ENCODE measurements at regions not wholly inside any gene's neighbourhood (a gene's known extent, or its start where the extent isn't known, plus 50 kb on each side); places are given as distances from the start of the nearest gene placed in this dataset.

DNA sequence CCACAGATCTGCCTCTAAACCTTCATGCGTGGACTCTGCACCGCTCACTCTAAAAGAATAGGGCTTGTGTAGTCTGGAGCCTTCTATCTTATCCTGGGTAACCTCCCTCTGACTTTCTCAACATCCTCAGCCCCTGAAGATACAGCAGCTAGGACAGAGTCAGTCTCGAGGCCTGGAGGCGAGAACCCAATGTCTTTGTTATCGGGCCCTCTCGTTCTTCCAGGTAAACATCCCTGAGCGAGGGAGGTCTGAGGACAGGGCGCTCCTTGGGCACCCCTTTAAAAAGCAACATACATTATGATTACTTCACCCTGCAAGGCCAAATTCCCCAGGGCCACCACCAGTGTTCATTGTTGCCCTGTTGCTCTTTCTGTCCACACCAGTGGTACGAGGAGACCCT, 75.4 kb upstream of the PRNP start:
- no peak overlapping the region for H3K27ac ChIP-seq (ENCODE audit: low read depth, low read length)
- H3K27me3 ChIP-seq (ENCODE audit: control insufficient read depth, insufficient read depth, low read length), result no peaks in the 10 kb centered on the region
- H3K36me3 ChIP-seq (ENCODE audit: control insufficient read depth, insufficient read depth, low read length), result no peaks in the 10 kb centered on the region
- no peak overlapping the region for H3K9ac ChIP-seq (ENCODE audit: low read length)
- H3K4me1 ChIP-seq (ENCODE audit: control insufficient read depth, insufficient read depth, low read length), result peaks cover 7% of the 10 kb centered on the region
- no peak overlapping the region for H3K4me3 ChIP-seq (ENCODE audit: low read length)

DNA sequence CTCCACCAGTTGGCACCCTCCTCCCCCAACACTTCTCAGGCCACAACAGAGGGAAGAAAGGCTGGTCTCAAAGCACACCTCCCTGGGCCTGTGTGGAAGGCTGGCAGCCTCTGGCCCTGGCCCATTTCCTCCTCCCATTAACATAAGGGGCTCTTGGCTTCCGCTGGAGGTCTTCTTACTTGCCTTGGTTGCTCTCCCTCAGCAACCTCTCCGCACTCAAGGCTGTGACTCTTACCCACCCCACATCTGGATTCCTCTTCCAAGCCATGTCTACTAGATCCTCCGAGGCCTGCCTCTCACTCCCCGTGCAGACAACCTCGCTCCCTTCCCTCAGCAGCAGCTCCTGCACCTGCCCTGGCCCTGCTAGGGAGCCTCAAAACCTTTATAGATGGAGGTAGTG, 76.7 kb upstream of the PRNP start:
- no peak overlapping the region for H3K4me3 ChIP-seq (ENCODE audit: low read length)
- no peaks in the 10 kb centered on the region for H3K27me3 ChIP-seq (ENCODE audit: control insufficient read depth, insufficient read depth, low read length)
- H3K36me3 ChIP-seq (ENCODE audit: control insufficient read depth, insufficient read depth, low read length), result no peaks in the 10 kb centered on the region
- H3K4me1 ChIP-seq (ENCODE audit: control insufficient read depth, insufficient read depth, low read length), result peaks cover 11% of the 10 kb centered on the region
- H3K27ac ChIP-seq (ENCODE audit: low read depth, low read length), result no peak overlapping the region
- no peak overlapping the region for H3K9ac ChIP-seq (ENCODE audit: low read length)

DNA sequence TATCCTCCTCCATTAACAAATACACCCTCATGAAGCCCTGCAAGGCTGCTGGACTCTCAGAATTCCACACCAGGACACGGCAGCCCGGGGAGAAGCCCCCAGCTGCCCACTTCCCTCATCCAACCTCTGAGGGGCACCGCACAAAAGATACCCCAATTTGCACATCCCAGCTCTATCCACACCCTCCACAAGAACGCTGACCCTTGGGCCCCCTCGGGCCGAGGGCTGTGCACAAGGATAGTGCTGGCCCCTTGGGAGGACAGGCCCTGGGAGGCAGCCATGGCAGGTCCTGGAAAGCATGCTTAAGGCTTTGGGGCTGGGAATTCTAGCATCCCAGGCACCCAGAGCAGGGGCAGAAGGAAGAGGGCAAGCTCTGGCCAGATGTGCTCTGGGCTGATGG, 77.4 kb upstream of the PRNP start:
- no peaks in the 10 kb centered on the region for H3K36me3 ChIP-seq (ENCODE audit: control insufficient read depth, insufficient read depth, low read length)
- H3K4me3 ChIP-seq (ENCODE audit: low read length), result no peak overlapping the region
- peaks cover 17% of the 10 kb centered on the region for H3K4me1 ChIP-seq (ENCODE audit: control insufficient read depth, insufficient read depth, low read length)
- no peak overlapping the region for H3K27ac ChIP-seq (ENCODE audit: low read depth, low read length)
- H3K27me3 ChIP-seq (ENCODE audit: control insufficient read depth, insufficient read depth, low read length), result no peaks in the 10 kb centered on the region
- no peak overlapping the region for H3K9ac ChIP-seq (ENCODE audit: low read length)

DNA sequence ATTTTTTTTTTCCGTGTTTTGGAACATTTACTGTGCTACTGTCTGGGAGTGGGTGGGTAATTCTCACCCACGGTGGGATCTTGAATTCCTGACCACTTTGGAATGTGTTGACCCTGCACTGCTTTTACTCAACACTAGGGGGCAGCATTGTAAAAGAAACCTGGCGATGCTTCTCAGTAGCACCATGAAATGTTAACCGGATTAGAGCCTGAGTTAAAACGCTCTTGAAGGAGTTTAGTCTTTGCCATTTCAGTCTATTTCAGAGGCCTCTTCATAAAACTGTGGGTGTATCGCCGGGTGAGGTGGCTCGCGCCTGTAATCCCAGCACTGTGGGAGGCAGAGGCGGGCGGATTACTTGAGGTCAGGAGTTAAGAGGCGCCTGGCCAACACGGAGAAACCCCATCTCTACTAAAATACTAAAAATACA, 79.0 kb upstream of the PRNP start:
- no peak overlapping the region for H3K4me3 ChIP-seq (ENCODE audit: low read length)
- peaks cover 21% of the 10 kb centered on the region for H3K4me1 ChIP-seq (ENCODE audit: control insufficient read depth, insufficient read depth, low read length)
- no peak overlapping the region for H3K9ac ChIP-seq (ENCODE audit: low read length)
- H3K27ac ChIP-seq (ENCODE audit: low read depth, low read length), result no peak overlapping the region
- no peaks in the 10 kb centered on the region for H3K36me3 ChIP-seq (ENCODE audit: control insufficient read depth, insufficient read depth, low read length)
- H3K27me3 ChIP-seq (ENCODE audit: control insufficient read depth, insufficient read depth, low read length), result no peaks in the 10 kb centered on the region

DNA sequence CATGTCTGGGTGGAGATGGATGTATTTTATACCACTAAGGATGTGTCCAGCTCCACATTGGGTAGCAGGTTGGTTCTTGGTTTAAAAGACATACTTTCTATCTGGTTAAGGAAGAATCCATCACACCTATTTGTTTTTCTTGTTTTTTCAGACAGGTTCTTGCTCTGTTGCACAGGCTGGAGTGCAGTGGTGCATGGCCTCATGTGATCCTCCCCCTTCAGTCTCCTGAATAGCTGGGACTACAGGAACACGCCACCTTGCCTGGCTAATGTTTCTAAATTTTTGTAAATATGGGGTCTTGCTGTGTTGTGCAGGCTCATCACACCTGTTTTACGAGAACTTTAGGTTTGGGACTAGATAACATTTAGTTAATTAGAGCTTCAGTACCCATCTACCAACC, 80.2 kb upstream of the PRNP start:
- H3K27ac ChIP-seq (ENCODE audit: low read depth, low read length), result no peak overlapping the region

DNA sequence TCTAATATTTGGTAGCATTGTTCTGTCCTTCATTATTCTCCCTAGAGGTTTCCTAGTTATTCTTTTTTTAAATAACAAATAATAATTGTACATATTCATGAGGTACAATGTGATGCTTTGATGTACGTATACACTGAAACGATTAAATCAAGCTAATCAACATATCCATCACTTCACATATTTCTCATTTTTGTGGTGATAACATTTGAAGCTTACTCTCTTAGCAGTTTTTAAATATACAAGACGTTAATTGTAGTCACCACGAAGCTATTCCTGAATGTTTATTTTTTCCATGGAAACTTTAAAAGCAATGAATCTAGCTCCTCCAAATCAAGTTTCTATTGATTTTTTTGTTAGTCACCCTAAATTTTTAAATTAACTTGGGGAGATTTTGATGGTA, 81.1 kb upstream of the PRNP start:
- no peak overlapping the region for H3K27ac ChIP-seq (ENCODE audit: low read depth, low read length)
- peaks cover 33% of the 10 kb centered on the region for H3K4me1 ChIP-seq (ENCODE audit: control insufficient read depth, insufficient read depth, low read length)
- no peak overlapping the region for H3K4me3 ChIP-seq (ENCODE audit: low read length)
- H3K9ac ChIP-seq (ENCODE audit: low read length), result no peak overlapping the region
- no peaks in the 10 kb centered on the region for H3K36me3 ChIP-seq (ENCODE audit: control insufficient read depth, insufficient read depth, low read length)
- no peaks in the 10 kb centered on the region for H3K27me3 ChIP-seq (ENCODE audit: control insufficient read depth, insufficient read depth, low read length)

More for the DNA sequence above, 80.2 kb upstream of the PRNP start:
- peaks cover 31% of the 10 kb centered on the region for H3K4me1 ChIP-seq (ENCODE audit: control insufficient read depth, insufficient read depth, low read length)
- no peaks in the 10 kb centered on the region for H3K36me3 ChIP-seq (ENCODE audit: control insufficient read depth, insufficient read depth, low read length)
- no peaks in the 10 kb centered on the region for H3K27me3 ChIP-seq (ENCODE audit: control insufficient read depth, insufficient read depth, low read length)
- H3K4me3 ChIP-seq (ENCODE audit: low read length), result no peak overlapping the region
- H3K9ac ChIP-seq (ENCODE audit: low read length), result no peak overlapping the region

DNA sequence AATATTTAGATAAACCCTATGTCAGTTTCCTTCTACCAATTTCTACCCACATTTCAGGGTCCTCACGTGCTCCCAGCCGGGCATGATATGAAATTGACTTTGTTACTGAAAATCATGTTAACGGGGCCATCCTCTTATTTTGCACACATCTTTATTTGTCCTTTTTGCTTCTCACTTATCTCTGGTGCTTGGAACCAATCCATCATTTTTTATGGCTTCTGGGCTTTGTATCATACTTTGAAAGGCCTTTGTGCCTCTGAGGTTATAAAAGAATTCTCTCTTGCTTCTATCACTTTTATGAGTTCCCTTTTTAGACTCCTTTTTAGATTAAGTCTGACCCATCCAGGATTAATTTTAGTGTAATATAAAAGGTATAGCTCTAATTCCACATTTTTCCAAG, 81.7 kb upstream of the PRNP start:
- Histone ChIP-seq H3K4me1 (ENCODE audit: control insufficient read depth, insufficient read depth, low read length) (peaks cover 33% of the 10 kb centered on the region), H3K27me3 (ENCODE audit: control insufficient read depth, insufficient read depth, low read length) (no peaks in the 10 kb centered on the region), H3K4me3 (ENCODE audit: low read length) (no peak overlapping the region), H3K27ac (ENCODE audit: low read depth, low read length) (peak overlapping the region; percentile 64), H3K36me3 (ENCODE audit: control insufficient read depth, insufficient read depth, low read length) (no peaks in the 10 kb centered on the region), H3K9ac (ENCODE audit: low read length) (no peak overlapping the region)

DNA sequence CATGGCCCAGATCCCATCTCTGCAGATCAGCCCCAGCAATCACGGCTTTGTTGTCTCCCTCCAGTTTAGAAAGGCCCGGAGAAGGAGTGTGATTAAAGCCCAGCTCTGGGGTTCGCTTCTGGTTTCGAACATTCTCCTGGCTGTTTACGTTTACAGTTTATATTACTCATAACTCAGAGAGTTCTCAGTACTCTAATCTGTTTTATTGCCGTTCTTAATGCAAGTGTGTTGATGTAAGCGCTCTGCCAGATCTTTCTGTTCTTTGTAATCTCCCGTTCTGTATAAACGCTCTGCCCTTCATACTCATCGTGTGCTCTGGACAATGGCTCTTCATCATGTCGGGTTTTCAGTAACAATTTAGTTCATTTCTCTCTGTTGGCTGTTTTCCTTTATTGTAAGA, 82.5 kb upstream of the PRNP start:
- no peaks in the 10 kb centered on the region for H3K27me3 ChIP-seq (ENCODE audit: control insufficient read depth, insufficient read depth, low read length)
- peaks cover 33% of the 10 kb centered on the region for H3K4me1 ChIP-seq (ENCODE audit: control insufficient read depth, insufficient read depth, low read length)
- H3K4me3 ChIP-seq (ENCODE audit: low read length), result no peak overlapping the region
- peak overlapping the region; percentile 87 for H3K27ac ChIP-seq (ENCODE audit: low read depth, low read length)
- H3K36me3 ChIP-seq (ENCODE audit: control insufficient read depth, insufficient read depth, low read length), result no peaks in the 10 kb centered on the region
- H3K9ac ChIP-seq (ENCODE audit: low read length), result no peak overlapping the region

DNA sequence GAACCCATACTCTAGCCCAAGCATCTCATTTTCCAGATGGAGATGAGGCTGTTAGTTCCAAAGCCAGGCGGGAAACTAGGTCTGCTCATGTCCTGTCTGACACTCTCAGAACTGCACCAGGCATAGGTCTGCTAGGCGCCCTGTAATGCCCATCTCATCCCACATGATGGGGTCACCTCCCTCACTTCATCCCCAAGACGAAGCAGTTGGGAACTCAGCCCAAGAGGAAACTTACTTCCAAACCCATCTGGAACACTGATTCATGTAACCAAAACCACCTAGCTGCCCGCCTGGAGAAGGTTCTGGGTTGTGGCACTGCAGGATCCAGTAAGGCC, 84.0 kb upstream of the PRNP start:
- Histone ChIP-seq H3K27me3 (ENCODE audit: control insufficient read depth, insufficient read depth, low read length) (no peaks in the 10 kb centered on the region), H3K9ac (ENCODE audit: low read length) (no peak overlapping the region), H3K4me1 (ENCODE audit: control insufficient read depth, insufficient read depth, low read length) (peaks cover 33% of the 10 kb centered on the region), H3K27ac (ENCODE audit: low read depth, low read length) (peak overlapping the region; percentile 60), H3K4me3 (ENCODE audit: low read length) (no peak overlapping the region), H3K36me3 (ENCODE audit: control insufficient read depth, insufficient read depth, low read length) (no peaks in the 10 kb centered on the region)

DNA sequence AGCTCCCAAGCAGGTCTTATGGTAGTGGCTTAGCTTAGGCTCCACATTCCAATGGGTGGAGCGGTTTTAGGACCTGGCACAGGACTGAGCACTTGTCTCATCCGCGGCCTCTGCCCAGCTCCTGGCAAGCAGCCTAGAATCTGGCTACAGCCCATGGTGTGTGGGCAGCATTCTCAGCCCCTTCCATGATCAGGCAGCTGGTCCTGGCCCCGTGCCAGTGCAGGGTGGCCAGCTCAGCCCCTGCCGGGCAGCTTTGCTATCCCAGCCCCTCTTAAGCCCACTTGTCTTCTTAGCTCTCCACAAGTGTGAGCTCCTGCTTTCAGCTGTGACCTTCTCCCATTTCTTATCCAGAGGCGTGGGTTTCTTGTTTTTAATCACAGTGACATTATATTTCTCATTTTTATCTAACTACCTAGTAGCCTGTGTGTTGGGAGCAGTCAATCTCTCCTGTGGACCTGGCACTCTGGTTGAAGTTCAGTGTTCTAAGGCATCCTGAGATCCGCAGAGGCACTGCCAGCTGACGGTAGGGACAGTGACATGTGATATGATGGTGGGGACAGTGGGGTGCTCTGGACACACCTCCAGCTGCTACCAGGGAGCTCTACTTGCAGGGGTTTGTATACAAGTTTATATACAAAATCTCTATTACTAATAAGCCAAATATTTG, 84.5 kb upstream of the PRNP start:
- Histone ChIP-seq H3K4me1 (ENCODE audit: control insufficient read depth, insufficient read depth, low read length) (peaks cover 33% of the 10 kb centered on the region), H3K4me3 (ENCODE audit: low read length) (no peak overlapping the region), H3K27ac (ENCODE audit: low read depth, low read length) (peak overlapping the region; percentile 60), H3K9ac (ENCODE audit: low read length) (no peak overlapping the region), H3K27me3 (ENCODE audit: control insufficient read depth, insufficient read depth, low read length) (no peaks in the 10 kb centered on the region), H3K36me3 (ENCODE audit: control insufficient read depth, insufficient read depth, low read length) (no peaks in the 10 kb centered on the region)

DNA sequence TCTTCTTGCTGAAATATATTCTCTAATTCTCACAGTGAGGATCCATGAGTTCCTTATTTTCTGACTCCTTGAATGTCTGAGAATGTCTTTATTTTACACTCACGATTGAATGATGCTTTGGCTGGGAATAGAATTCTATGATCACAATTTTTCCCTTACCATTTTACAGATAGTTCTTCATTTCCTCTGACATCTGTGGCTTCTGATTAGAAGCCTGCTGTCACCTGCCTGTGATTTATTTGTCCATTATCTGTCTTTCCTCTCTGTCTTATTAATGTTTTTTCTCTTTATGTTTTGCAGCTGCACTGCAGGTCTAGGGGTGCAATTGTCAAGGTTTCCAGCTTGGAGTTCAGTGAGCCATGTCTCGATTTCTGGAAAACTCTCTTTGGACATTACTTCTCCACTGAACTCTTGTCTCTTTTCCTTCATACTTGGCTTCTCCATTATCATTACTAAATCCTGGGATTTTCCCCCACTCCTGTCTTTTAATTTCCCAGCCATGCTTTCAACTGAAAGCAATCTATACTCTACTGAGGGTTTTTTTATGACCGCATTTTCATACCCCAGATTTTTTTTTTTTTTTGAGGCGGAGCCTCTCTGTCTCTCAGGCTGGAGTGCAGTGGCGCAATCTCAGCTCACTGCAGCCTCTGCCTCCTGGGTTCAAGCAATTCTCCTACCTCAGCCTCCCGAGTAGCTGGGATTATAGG, 85.8 kb upstream of the PRNP start:
- Histone ChIP-seq H3K27me3 (ENCODE audit: control insufficient read depth, insufficient read depth, low read length) (no peaks in the 10 kb centered on the region), H3K4me1 (ENCODE audit: control insufficient read depth, insufficient read depth, low read length) (peaks cover 32% of the 10 kb centered on the region), H3K36me3 (ENCODE audit: control insufficient read depth, insufficient read depth, low read length) (no peaks in the 10 kb centered on the region), H3K4me3 (ENCODE audit: low read length) (no peak overlapping the region), H3K9ac (ENCODE audit: low read length) (no peak overlapping the region), H3K27ac (ENCODE audit: low read depth, low read length) (no peak overlapping the region)

DNA sequence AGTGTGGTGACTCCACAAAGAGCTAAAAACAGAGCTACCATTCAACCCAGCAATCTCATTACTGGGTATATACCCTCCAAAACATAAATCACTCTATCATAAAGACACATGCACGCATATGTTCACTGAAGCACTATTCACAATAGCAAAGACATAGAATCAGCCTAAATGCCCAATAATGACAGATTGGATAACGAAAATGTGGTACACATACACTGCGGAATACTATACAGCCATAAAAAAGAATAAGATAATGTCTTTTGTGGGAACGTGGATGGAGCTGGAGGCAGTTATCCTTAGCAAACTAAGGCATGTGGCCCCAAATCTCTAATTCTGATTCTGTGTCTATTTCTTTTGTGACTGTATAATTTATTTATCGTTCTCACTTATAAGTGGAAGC, 89.0 kb upstream of the PRNP start:
- Histone ChIP-seq H3K4me3 (ENCODE audit: low read length) (no peak overlapping the region), H3K9ac (ENCODE audit: low read length) (no peak overlapping the region), H3K27ac (ENCODE audit: low read depth, low read length) (no peak overlapping the region), H3K36me3 (ENCODE audit: control insufficient read depth, insufficient read depth, low read length) (no peaks in the 10 kb centered on the region), H3K4me1 (ENCODE audit: control insufficient read depth, insufficient read depth, low read length) (peaks cover 14% of the 10 kb centered on the region), H3K27me3 (ENCODE audit: control insufficient read depth, insufficient read depth, low read length) (no peaks in the 10 kb centered on the region)

DNA sequence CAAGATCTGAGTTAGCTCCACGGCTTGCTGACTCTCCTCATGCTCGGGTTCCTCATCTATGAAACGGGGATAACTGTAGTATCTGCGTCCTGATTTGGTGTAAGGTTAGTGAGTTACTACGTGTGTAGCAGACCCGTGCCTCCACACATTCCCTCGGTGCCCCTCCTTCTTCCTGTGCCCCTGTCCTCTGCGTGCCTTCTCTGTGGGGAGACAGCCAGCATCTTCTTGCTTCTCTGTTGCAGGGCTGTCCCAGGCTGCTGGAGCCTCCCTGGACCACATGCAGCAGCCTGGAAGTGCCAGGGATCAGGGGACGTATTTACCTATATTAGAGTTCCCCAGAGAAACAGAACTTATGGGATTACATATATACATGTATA, 93.1 kb upstream of the PRNP start:
- no peaks in the 10 kb centered on the region for H3K36me3 ChIP-seq (ENCODE audit: control insufficient read depth, insufficient read depth, low read length)
- H3K4me3 ChIP-seq (ENCODE audit: low read length), result peak overlapping the region; percentile 58
- H3K9ac ChIP-seq (ENCODE audit: low read length), result no peak overlapping the region
- H3K27me3 ChIP-seq (ENCODE audit: control insufficient read depth, insufficient read depth, low read length), result no peaks in the 10 kb centered on the region
- no peak overlapping the region for H3K27ac ChIP-seq (ENCODE audit: low read depth, low read length)
- H3K4me1 ChIP-seq (ENCODE audit: control insufficient read depth, insufficient read depth, low read length), result peaks cover 3% of the 10 kb centered on the region
